Neuronal stem cell (in vitro differentiated cells): ENCODE measurements at regions not wholly inside any gene's neighbourhood (a gene's known extent, or its start where the extent isn't known, plus 50 kb on each side); places are given as distances from the start of the nearest gene placed in this dataset.

Experiments
- DNase-seq: peaks from one replicate; pipeline ENCODE4 v3.0.0-alpha.2; 2013; ENCODE audit warnings: low spot score
- H2AFZ ChIP-seq: one replicate; pipeline ENCODE4 v1.6.1; 2013; ENCODE audit warnings: mild to moderate bottlenecking, low read length, inconsistent platforms
- H2AK5ac ChIP-seq: 2 replicates; pipeline ENCODE4 v1.6.1; 2013; ENCODE audit warnings: low read depth, mild to moderate bottlenecking, inconsistent platforms, low read length, moderate library complexity, mixed read lengths
- H2BK120ac ChIP-seq: 2 replicates; pipeline ENCODE4 v1.6.1; 2013; ENCODE audit warnings: low read depth, mild to moderate bottlenecking, inconsistent platforms, low read length, moderate library complexity, mixed read lengths
- H2BK12ac ChIP-seq: one replicate; pipeline ENCODE4 v1.6.1; 2013; ENCODE audit warnings: low read length, inconsistent platforms
- H2BK15ac ChIP-seq: 2 replicates; pipeline ENCODE4 v1.6.1; 2013; ENCODE audit warnings: mild to moderate bottlenecking, low read length, inconsistent platforms, mixed read lengths
- H2BK5ac ChIP-seq: one replicate; pipeline ENCODE4 v1.6.1; 2013; ENCODE audit warnings: inconsistent platforms, mild to moderate bottlenecking, low read length, moderate library complexity
- H3K14ac ChIP-seq: one replicate; pipeline ENCODE4 v1.6.1; 2013; ENCODE audit warnings: low read length, inconsistent platforms
- H3K18ac ChIP-seq: 2 replicates; pipeline ENCODE4 v1.6.1; 2013; ENCODE audit warnings: low read length, inconsistent platforms
- H3K23ac ChIP-seq: 2 replicates; pipeline ENCODE4 v1.6.1; 2013; ENCODE audit warnings: low read depth, mild to moderate bottlenecking, mixed read lengths, low read length, inconsistent platforms; ENCODE audit not compliant: poor library complexity
- H3K27ac ChIP-seq: replicated peaks from 3 replicates; pipeline ENCODE4 v1.5.1; 2013; ENCODE audit warnings: low read length, inconsistent platforms
- H3K27me3 ChIP-seq, 3 experiments: 2 replicates each; pipeline ENCODE4 v1.6.1; 2013; ENCODE audit warnings: low read length in 3 of 3, mild to moderate bottlenecking in 2 of 3, inconsistent platforms in 1 of 3, low read depth in 1 of 3, mixed read lengths in 1 of 3, moderate library complexity in 1 of 3; ENCODE audit not compliant: control insufficient read depth in 3 of 3, insufficient read depth in 3 of 3
- H3K36me3 ChIP-seq, 2 donors: replicated peaks in 1 of 2; 2 replicates each; pipeline ENCODE4 v1.6.1; 2013; ENCODE audit warnings: low read length in 2 of 2; ENCODE audit not compliant: control insufficient read depth in 2 of 2, insufficient read depth in 2 of 2
- H3K4ac ChIP-seq: 2 replicates; pipeline ENCODE4 v1.6.1; 2013; ENCODE audit warnings: inconsistent platforms, mild to moderate bottlenecking, low read length, moderate library complexity
- H3K4me1 ChIP-seq, 2 donors: 1 replicate in 1 of 2; 2 replicates in 1 of 2; pipeline ENCODE4 v1.6.1; 2013; ENCODE audit warnings: low read length in 2 of 2, low read depth in 1 of 2; ENCODE audit not compliant: control insufficient read depth in 2 of 2, insufficient read depth in 1 of 2
- H3K4me2 ChIP-seq: one replicate; pipeline ENCODE4 v1.6.1; 2013; ENCODE audit warnings: mild to moderate bottlenecking, low read length, inconsistent platforms; ENCODE audit not compliant: insufficient read depth, poor library complexity, severe bottlenecking
- H3K4me3 ChIP-seq, 2 donors: 2 replicates each; pipeline ENCODE4 v1.5.1; 2013; ENCODE audit warnings: low read length in 2 of 2, mild to moderate bottlenecking in 2 of 2, inconsistent platforms in 1 of 2, moderate library complexity in 1 of 2
- H3K79me1 ChIP-seq: one replicate; pipeline ENCODE4 v1.6.1; 2013; ENCODE audit warnings: low read depth, mild to moderate bottlenecking, inconsistent platforms, low read length, moderate library complexity
- H3K9ac ChIP-seq: one replicate; pipeline ENCODE4 v1.6.1; 2013; ENCODE audit warnings: mild to moderate bottlenecking, low read depth, low read length, inconsistent platforms; ENCODE audit not compliant: poor library complexity
- H3K9me3 ChIP-seq, 2 donors: replicated peaks in 1 of 2; 2 replicates each; pipeline versions ENCODE3 to v1.6.1; 2013; ENCODE audit warnings: low read length in 2 of 2, mild to moderate bottlenecking in 2 of 2, inconsistent platforms in 1 of 2, low read depth in 1 of 2, mixed read lengths in 1 of 2, moderate library complexity in 1 of 2; ENCODE audit not compliant: control insufficient read depth in 2 of 2, insufficient read depth in 1 of 2
- H4K8ac ChIP-seq: one replicate; pipeline ENCODE4 v1.6.1; 2013; ENCODE audit warnings: low read depth, mild to moderate bottlenecking, inconsistent platforms, low read length, moderate library complexity
- H4K91ac ChIP-seq: one replicate; pipeline ENCODE4 v1.6.1; 2013; ENCODE audit warnings: low read length, low read depth, mild to moderate bottlenecking, inconsistent platforms; ENCODE audit not compliant: poor library complexity
- WGBS, 2 donors: extraction: QIAGEN DNeasy Blood & Tissue Kit; methylation state at CpG; one replicate each; pipeline ENCODE4 v1.1.7; 2013; ENCODE audit warnings: missing lambda C conversion rate in 2 of 2, mixed read lengths in 1 of 2; ENCODE audit not compliant: insufficient read length in 2 of 2, insufficient replicate concordance in 1 of 2; ENCODE audit errors: extremely low coverage in 2 of 2; 5-methylcytosine and 5-hydroxymethylcytosine counted together

GRCh38 chr12:91373086-91373485, 190.5 kb upstream of the DCN start:
- Histone ChIP-seq H3K9ac (no peak overlapping the region), H3K36me3 (no peaks in the 10 kb centered on the region), H3K4me1 (peaks cover 0 to 2% of the 10 kb centered on the region in 2 donors), H3K14ac (no peak overlapping the region), H2BK120ac (no peak overlapping the region), H3K18ac (no peak overlapping the region), H2BK12ac (no peak overlapping the region), H3K79me1 (no peaks in the 10 kb centered on the region), H3K27me3 (no peaks in the 10 kb centered on the region), H2BK15ac (no peak overlapping the region), H2AFZ (no peak overlapping the region), H4K91ac (no peak overlapping the region), H3K4me2 (no peak overlapping the region), H3K4me3 (no peak overlapping the region), H3K23ac (no peak overlapping the region), H2BK5ac (no peak overlapping the region), H3K9me3 (no peaks in the 10 kb centered on the region), H4K8ac (no peak overlapping the region), H3K4ac (no peak overlapping the region), H3K27ac (no peak overlapping the region), H2AK5ac (no peak overlapping the region)
- DNase-seq: no peak
- WGBS, 2 donors: no CpG with 5 or more reads among the region's 2 CpGs

- Histone ChIP-seq H2BK12ac (no peak overlapping the region), H3K4me3 (no peak overlapping the region), H3K36me3 (no peaks in the 10 kb centered on the region), H3K4me1 (no peaks in the 10 kb centered on the region), H2AFZ (peak overlapping the region; percentile 15), H3K9ac (no peak overlapping the region), H3K18ac (no peak overlapping the region), H2BK5ac (no peak overlapping the region), H2AK5ac (no peak overlapping the region), H3K9me3 (peaks cover 0 to 2% of the 10 kb centered on the region in 2 donors), H4K8ac (no peak overlapping the region), H3K4me2 (no peak overlapping the region), H3K79me1 (peaks cover 2% of the 10 kb centered on the region), H2BK15ac (no peak overlapping the region), H3K23ac (no peak overlapping the region), H3K27ac (no peak overlapping the region), H3K27me3 (no peaks in the 10 kb centered on the region), H3K14ac (no peak overlapping the region), H4K91ac (no peak overlapping the region), H3K4ac (no peak overlapping the region), H2BK120ac (no peak overlapping the region)
- no peak for DNase-seq
- WGBS, 2 donors: no CpG with 5 or more reads among the region's 4 CpGs
These were observed 187.7 kb upstream of the DCN start for GRCh38 chr12:91370086-91370868.

GRCh38 chr12:91368613-91369012, 186.0 kb upstream of the DCN start:
- Histone ChIP-seq H3K36me3 (no peaks in the 10 kb centered on the region), H4K8ac (no peak overlapping the region), H2BK5ac (no peak overlapping the region), H3K18ac (no peak overlapping the region), H3K23ac (no peak overlapping the region), H2BK15ac (no peak overlapping the region), H3K27ac (no peak overlapping the region), H3K14ac (no peak overlapping the region), H3K4me3 (no peak overlapping the region), H3K9ac (no peak overlapping the region), H2BK120ac (no peak overlapping the region), H2AFZ (no peak overlapping the region), H3K4me1 (no peaks in the 10 kb centered on the region), H2AK5ac (no peak overlapping the region), H3K27me3 (no peaks in the 10 kb centered on the region), H2BK12ac (no peak overlapping the region), H3K4me2 (no peak overlapping the region), H3K4ac (no peak overlapping the region), H3K79me1 (peaks cover 2% of the 10 kb centered on the region), H3K9me3 (peaks cover 0 to 2% of the 10 kb centered on the region in 2 donors), H4K91ac (no peak overlapping the region)
- no CpG with 5 or more reads among the region's 4 CpGs for WGBS, 2 donors
- no peak for DNase-seq

DNA sequence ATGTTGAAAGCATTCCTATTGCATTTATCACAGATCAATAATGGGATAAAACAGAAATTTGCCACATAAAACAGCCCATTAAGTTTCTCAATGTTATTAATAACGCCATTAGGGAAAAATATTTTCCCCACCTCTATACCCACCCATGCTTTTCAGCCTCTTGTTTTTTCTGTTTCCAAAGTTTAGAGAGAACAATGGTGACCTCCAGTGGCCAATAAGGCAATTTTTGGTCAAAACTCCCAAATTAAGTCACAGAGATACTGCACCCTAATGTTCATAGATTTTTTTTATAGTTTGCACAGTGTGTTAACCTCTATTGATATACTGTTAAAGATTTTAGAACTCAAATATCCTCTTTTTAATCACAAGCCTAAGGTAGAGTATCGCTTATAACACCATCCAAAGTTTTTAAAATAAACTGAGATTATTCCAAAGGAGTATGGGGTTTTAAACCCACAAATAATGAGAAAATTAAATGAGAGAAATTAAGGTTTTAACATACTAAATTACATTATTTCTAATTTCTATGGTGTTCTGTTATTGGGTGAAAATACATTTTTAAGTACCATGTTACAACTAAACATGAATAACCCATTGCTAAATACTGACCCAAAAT, 184.7 kb upstream of the DCN start:
- H2AFZ ChIP-seq: no peak overlapping the region
- H2BK12ac ChIP-seq: no peak overlapping the region
- no peak overlapping the region for H3K27ac ChIP-seq
- H3K14ac ChIP-seq: no peak overlapping the region
- H3K9ac ChIP-seq: no peak overlapping the region
- no CpG with 5 or more reads among the region's 2 CpGs for WGBS, 2 donors
- H3K23ac ChIP-seq: no peak overlapping the region
- H3K36me3 ChIP-seq: no peaks in the 10 kb centered on the region
- no peak overlapping the region for H4K8ac ChIP-seq
- no peaks in the 10 kb centered on the region for H3K27me3 ChIP-seq
- H3K4me2 ChIP-seq: no peak overlapping the region
- no peak overlapping the region for H2AK5ac ChIP-seq
- DNase-seq: no peak
- no peak overlapping the region for H3K18ac ChIP-seq
- no peak overlapping the region for H3K4ac ChIP-seq
- H2BK15ac ChIP-seq: no peak overlapping the region
- peaks cover 0 to 2% of the 10 kb centered on the region in 2 donors for H3K9me3 ChIP-seq
- no peak overlapping the region for H4K91ac ChIP-seq
- H3K79me1 ChIP-seq: peaks cover 2% of the 10 kb centered on the region
- no peaks in the 10 kb centered on the region for H3K4me1 ChIP-seq
- H3K4me3 ChIP-seq: no peak overlapping the region
- no peak overlapping the region for H2BK120ac ChIP-seq
- no peak overlapping the region for H2BK5ac ChIP-seq
